Upper lobe of left lung (tissue), 4 donors: ENCODE measurements at regions not wholly inside any gene's neighbourhood (a gene's known extent, or its start where the extent isn't known, plus 50 kb on each side); places are given as distances from the start of the nearest gene placed in this dataset.

Experiments used
- CTCF ChIP-seq, 6 experiments: fragments of 450-650 bp in 4 of 6; fragments of 200-600 bp in 2 of 6; sonication (generic) in 2 of 6; IDR thresholded peaks; one replicate each; pipeline ENCODE4 v1.5.1; 2016 to 2019; ENCODE audit warnings: antibody characterized with exemption in 6 of 6
- EP300 ChIP-seq, 4 donors: sonication (generic); formaldehyde crosslinking; IDR thresholded peaks; one replicate each; pipeline ENCODE4 v1.5.1; 2017; ENCODE audit warnings: antibody characterized with exemption in 4 of 4, control low read depth in 2 of 4
- POLR2A ChIP-seq, 4 donors: fragments of 450-650 bp; IDR thresholded peaks; one replicate each; pipeline ENCODE4 v1.5.1; 2016 to 2017; ENCODE audit warnings: antibody characterized with exemption in 4 of 4, mild to moderate bottlenecking in 2 of 4
- POLR2AphosphoS5 ChIP-seq, 2 donors: sonication (generic); formaldehyde crosslinking; IDR thresholded peaks; one replicate each; pipeline ENCODE4 v1.5.1; 2017; ENCODE audit warnings: antibody characterized with exemption in 2 of 2

- TF ChIP-seq CTCF (IDR thresholded peaks at IDR 0.05) (no peak), POLR2AphosphoS5 (IDR thresholded peaks at IDR 0.05) (no peak), POLR2A (IDR thresholded peaks at IDR 0.05) (no peak), EP300 (IDR thresholded peaks at IDR 0.05) (no peak)
Measured at GRCh38 chr18:60508108-60508507, 135.5 kb upstream of the MC4R start.
